Thoracic aorta (tissue), 2 donors: ENCODE measurements at regions not wholly inside any gene's neighbourhood (a gene's known extent, or its start where the extent isn't known, plus 50 kb on each side); places are given as distances from the start of the nearest gene placed in this dataset.
"Not testable (repeated sequence)": the region's sequence is repeated elsewhere in the genome, so short reads cannot be mapped to it uniquely, and the experiment has no call there.

Experiments
- ATAC-seq: fragments of 150-250 bp; one replicate; pipeline ENCODE4 v1.8.0; 2017; ENCODE audit warnings: low read depth; ENCODE audit not compliant: insufficient number of reproducible peaks, low FRiP score
- DNase-seq: peaks from one replicate; pipeline ENCODE4 v3.0.0-alpha.2; 2020; ENCODE audit warnings: low spot score
- H3K27ac ChIP-seq, 2 donors: fragments of 200-600 bp; sonication (generic); 1 replicate in 1 of 2; 2 replicates in 1 of 2; pipeline ENCODE4 v1.5.1; 2016; ENCODE audit warnings: mild to moderate bottlenecking in 2 of 2, moderate library complexity in 2 of 2
- H3K27me3 ChIP-seq: fragments of 200-600 bp; sonication (generic); replicated peaks from 2 replicates; pipeline ENCODE4 v1.6.0; 2016; ENCODE audit warnings: mild to moderate bottlenecking; ENCODE audit not compliant: insufficient read depth
- H3K36me3 ChIP-seq: fragments of 200-600 bp; sonication (generic); one replicate; pipeline ENCODE4 v1.5.1; 2016
- H3K4me1 ChIP-seq, 2 donors: fragments of 200-600 bp; sonication (generic); 1 replicate in 1 of 2; 2 replicates in 1 of 2; pipeline versions ENCODE4 v1.5.1 to v1.6.0; 2016; ENCODE audit warnings: low read depth in 2 of 2, mild to moderate bottlenecking in 1 of 2; ENCODE audit not compliant: control insufficient read depth in 1 of 2
- H3K4me3 ChIP-seq: fragments of 200-600 bp; sonication (generic); 2 replicates; pipeline ENCODE4 v1.5.1; 2016; ENCODE audit warnings: mild to moderate bottlenecking
- H3K9me3 ChIP-seq: fragments of 200-600 bp; sonication (generic); 2 replicates; pipeline ENCODE4 v1.5.1; 2016
- TF ChIP-seq, protein P1 (sequence below): fragments of 200-600 bp; sonication (generic); IDR thresholded peaks from one replicate; pipeline ENCODE4 v1.5.1; 2019; ENCODE audit warnings: antibody characterized with exemption

DNA sequence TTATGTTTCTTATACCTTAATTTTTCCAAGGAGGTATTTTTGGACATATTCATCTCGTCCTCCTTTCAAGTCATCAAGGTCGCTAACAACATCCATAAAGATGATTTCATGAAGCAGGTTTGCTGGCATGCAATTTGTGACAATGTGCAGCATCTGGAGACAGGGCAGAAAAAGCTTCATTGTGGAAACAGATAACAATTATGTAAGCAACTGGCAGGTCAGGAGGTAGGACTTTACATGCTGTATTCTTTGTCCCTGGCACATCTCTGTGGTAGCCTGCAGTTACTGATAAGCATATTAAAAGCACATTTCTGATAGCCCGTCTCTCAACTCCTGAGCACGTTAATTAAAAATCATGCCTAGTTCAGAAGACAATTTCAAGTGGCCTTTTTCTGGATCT lies 156.8 kb downstream of the LEPR start:
- Histone ChIP-seq H3K4me3 (no peak overlapping the region), H3K27me3 (no peaks in the 10 kb centered on the region), H3K27ac (no peak overlapping the region), H3K36me3 (no peaks in the 10 kb centered on the region), H3K9me3 (no peaks in the 10 kb centered on the region), H3K4me1 (no peaks in the 10 kb centered on the region)
- TF ChIP-seq, protein P1, sequence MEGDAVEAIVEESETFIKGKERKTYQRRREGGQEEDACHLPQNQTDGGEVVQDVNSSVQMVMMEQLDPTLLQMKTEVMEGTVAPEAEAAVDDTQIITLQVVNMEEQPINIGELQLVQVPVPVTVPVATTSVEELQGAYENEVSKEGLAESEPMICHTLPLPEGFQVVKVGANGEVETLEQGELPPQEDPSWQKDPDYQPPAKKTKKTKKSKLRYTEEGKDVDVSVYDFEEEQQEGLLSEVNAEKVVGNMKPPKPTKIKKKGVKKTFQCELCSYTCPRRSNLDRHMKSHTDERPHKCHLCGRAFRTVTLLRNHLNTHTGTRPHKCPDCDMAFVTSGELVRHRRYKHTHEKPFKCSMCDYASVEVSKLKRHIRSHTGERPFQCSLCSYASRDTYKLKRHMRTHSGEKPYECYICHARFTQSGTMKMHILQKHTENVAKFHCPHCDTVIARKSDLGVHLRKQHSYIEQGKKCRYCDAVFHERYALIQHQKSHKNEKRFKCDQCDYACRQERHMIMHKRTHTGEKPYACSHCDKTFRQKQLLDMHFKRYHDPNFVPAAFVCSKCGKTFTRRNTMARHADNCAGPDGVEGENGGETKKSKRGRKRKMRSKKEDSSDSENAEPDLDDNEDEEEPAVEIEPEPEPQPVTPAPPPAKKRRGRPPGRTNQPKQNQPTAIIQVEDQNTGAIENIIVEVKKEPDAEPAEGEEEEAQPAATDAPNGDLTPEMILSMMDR, result no peak
- DNase-seq (no peak), ATAC-seq (no peak)

DNA sequence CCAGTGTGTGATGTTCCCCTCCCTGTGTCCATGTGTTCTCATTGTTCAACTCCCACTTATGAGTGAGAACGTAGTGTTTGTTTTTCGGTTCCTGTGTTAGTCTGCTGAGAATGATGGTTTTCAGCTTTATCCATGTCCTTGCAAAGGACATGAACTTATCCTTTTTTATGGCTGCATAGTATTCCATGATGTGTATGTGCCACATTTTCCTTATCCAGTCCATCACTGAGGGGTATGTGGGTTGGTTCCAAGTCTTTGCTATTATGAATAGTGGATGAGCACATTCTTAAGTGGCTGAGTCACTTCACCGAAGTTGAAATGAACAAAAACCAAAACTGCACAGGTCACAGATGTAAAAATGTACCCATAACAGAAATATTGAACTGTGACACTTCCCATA lies 157.5 kb downstream of the LEPR start:
- not testable (repeated sequence) for H3K4me1 ChIP-seq, ATAC-seq, H3K4me3 ChIP-seq, DNase-seq, H3K27ac ChIP-seq, H3K36me3 ChIP-seq, H3K9me3 ChIP-seq, H3K27me3 ChIP-seq

DNA sequence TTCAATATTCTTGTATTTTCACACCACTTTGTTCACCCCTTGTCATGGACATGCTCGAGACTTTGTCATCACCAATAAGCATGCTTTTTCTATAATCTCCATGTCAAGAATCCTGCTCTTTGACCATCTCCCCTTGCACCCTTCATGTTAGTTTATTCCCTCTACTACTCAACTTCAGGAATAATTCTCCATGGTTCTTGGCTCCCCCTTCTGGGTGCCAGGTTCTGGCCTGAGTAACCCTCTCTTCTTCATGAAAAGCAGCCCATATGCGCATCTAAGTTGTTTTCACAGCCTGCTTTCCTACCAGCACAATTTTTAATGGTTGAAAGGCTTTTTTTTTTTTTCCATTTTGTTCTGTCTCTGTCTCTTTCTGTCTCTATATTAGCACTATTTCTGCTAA lies 160.7 kb downstream of the LEPR start:
- Histone ChIP-seq H3K27me3 (no peaks in the 10 kb centered on the region), H3K4me3 (no peak overlapping the region), H3K4me1 (no peaks in the 10 kb centered on the region), H3K9me3 (no peaks in the 10 kb centered on the region), H3K27ac (no peak overlapping the region), H3K36me3 (no peaks in the 10 kb centered on the region)
- no peak for DNase-seq
- TF ChIP-seq, protein P1, result no peak
- no peak for ATAC-seq

DNA sequence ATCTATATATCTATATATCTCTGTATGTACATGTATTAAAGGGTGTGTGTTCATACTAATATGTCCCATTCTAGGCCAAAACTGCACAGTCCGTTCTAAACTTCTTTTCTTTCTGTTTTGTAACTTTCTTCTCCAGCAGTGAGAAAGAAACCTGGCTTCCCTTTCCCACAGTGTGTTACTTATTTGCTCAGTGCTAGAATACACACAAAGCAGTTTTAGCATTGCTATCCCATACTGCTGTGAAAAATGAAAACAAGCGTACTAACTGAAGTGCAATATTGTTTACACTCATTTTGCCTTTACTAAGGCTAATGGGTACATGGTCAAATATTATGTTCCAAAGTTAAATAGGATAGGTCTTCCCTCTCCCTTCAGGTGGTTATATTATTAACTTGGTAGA lies 163.9 kb downstream of the LEPR start:
- H3K9me3 ChIP-seq, result no peaks in the 10 kb centered on the region
- no peak for DNase-seq
- H3K4me3 ChIP-seq, result no peak overlapping the region
- H3K27me3 ChIP-seq, result no peaks in the 10 kb centered on the region
- no peak overlapping the region for H3K27ac ChIP-seq
- TF ChIP-seq, protein P1, result no peak
- no peak for ATAC-seq
- H3K4me1 ChIP-seq, result no peaks in the 10 kb centered on the region
- H3K36me3 ChIP-seq, result no peaks in the 10 kb centered on the region

DNA sequence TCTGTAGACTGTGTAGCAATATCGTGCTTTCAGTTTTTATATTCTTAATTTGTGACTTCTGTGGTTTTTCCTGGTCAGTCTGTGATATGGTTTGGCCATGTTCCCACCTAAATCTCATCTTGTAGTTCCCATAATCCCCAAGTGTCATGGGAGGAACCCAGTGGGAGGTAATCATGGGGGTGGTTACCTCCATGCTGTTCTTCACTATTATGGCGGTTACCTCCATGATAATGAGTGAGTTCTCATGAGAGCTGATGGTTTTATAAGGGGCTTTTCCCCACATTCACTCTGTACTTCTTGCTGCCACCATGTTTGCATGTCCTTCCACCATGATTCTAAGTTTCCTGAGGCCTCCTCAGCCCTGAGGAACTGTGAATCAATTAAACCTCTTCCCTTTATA lies 169.8 kb downstream of the LEPR start:
- Histone ChIP-seq H3K4me1 (no peaks in the 10 kb centered on the region), H3K36me3 (peaks cover 3% of the 10 kb centered on the region), H3K4me3 (no peak overlapping the region), H3K27ac (no peak overlapping the region), H3K9me3 (no peaks in the 10 kb centered on the region), H3K27me3 (no peaks in the 10 kb centered on the region)
- TF ChIP-seq, protein P1, result no peak
- ATAC-seq, result no peak
- no peak for DNase-seq

DNA sequence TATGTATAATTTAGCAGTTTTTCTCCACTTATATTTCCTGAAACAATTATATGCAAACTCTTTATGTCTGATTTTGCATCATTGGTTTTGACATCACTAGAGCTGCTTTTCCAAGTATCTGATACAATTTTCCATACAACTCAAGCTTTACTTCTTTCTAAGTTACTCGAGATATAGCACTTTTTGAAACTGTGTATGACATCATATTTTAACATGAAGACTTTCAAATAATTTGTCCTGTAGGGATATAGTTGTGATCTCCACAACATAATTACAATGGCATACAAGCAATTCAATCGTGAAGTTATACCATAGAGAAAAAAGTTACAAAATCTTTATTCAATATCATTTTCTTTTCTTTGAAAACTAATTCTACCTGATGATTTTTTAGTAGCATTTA lies 173.0 kb downstream of the LEPR start:
- Histone ChIP-seq H3K27me3 (no peaks in the 10 kb centered on the region), H3K4me3 (no peak overlapping the region), H3K36me3 (peaks cover 3% of the 10 kb centered on the region), H3K27ac (no peak overlapping the region), H3K9me3 (no peaks in the 10 kb centered on the region), H3K4me1 (no peaks in the 10 kb centered on the region)
- ATAC-seq, result no peak
- DNase-seq, result no peak
- TF ChIP-seq, protein P1, result no peak
